NCI-H2029 (cell line): ENCODE measurements at regions not wholly inside any gene's neighbourhood (a gene's known extent, or its start where the extent isn't known, plus 50 kb on each side); places are given as distances from the start of the nearest gene placed in this dataset.
A peak's percentile ranks its signal among the peaks of the same experiment; 100 is the strongest.

Experiments
- DNase-seq: peaks from one replicate; lab custom pipeline; 2025; lab: John Stamatoyannopoulos, UW

- DNase-seq = no peak
Measured at GRCh38 chr2:105621038-105621437, 123.7 kb upstream of the NCK2 start.

- DNase-seq = no peak
Measured at GRCh38 chr2:105618351-105618659, 126.4 kb upstream of the NCK2 start.

GRCh38 chr2:105617631-105618350 is 126.9 kb upstream of the NCK2 start:
- DNase-seq = peak; percentile 63

DNA sequence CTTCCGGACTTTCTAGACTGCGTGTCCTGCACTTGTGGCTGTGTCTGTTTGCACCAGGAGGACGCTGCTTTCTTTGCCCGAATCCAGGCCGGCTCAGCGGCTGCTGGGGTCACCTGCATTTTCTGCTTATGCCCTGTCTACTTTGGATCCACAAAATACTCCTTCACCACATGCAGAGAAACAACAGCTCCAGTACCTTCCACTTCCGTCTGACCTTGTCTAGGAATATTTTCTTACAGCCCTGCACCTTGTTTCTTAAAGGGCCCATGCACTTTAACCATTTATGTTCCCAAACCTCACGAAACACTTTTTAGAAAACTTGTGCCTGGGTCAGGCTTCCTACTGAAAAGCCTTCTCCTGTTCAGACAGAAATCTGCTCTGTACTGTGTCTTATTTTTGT is 129.4 kb upstream of the NCK2 start:
- DNase-seq = no peak

DNA sequence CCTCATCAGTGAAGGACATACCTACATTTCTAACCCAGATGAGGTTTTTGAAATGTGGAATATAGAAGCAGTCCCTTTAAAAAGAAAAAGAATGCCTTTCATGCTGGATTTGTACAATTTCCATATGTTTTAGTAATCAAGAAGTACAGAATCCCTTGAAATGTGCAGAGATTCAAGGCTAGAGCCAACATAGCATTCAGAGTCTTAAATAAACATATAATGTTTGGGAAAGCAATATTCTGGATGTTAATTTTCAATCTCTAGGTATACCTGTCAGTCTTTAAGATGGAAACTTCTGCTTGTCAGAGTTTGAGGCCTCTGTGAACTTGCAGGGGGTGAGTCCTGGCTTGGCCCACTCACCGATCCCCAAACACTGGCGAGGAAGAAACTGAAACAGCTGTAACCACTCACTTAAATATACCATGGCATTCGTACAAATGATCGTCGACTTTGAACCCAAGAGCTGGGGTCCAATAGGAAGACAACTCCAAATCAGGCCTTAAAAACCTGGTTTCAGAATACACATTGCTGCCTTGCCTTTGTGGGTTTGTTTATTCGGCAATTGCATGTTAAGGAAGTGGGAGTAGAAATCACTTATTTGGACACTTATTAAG is 132.8 kb upstream of the NCK2 start:
- DNase-seq = no peak

- no peak for DNase-seq
Measured at GRCh38 chr2:105611333-105611637, 133.4 kb upstream of the NCK2 start.

DNA sequence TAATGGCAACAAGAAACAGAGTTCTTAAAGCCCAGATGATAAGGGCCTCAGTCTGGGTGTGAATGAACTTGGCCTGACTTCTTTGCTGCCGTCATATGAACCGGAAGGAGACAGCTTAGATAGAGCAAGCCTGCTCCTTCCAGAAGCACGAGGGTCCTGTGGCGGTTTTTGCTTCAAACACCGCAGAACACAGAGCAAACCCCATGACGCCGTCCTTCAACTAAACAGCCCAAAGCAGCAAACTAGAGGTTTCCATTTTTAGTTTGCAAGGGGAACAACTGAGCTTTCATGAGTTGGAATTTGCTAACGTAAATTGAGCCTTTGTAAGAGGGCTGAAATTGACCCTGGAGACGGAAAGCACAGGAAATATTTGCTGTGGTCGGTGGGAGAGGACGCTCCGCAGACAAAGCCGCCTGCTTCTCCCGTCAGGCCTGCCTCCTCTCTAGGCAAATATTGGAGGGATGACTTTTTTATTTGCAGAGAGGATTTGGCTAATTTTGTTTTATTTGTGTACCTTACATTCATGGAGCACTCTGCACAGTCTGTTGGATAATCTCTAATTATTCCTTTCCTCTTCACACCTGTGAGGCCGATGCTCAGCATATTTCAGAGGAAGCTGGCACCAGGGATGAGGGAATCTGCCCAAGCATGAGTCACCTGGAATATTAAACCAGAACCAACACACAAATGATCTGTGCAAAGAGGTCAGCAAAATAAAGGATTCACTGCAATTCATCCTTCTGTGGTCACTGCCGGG is 134.0 kb upstream of the NCK2 start:
- DNase-seq = peak; percentile 53

GRCh38 chr2:105609746-105610402 is 134.8 kb upstream of the NCK2 start:
- DNase-seq = no peak

DNA sequence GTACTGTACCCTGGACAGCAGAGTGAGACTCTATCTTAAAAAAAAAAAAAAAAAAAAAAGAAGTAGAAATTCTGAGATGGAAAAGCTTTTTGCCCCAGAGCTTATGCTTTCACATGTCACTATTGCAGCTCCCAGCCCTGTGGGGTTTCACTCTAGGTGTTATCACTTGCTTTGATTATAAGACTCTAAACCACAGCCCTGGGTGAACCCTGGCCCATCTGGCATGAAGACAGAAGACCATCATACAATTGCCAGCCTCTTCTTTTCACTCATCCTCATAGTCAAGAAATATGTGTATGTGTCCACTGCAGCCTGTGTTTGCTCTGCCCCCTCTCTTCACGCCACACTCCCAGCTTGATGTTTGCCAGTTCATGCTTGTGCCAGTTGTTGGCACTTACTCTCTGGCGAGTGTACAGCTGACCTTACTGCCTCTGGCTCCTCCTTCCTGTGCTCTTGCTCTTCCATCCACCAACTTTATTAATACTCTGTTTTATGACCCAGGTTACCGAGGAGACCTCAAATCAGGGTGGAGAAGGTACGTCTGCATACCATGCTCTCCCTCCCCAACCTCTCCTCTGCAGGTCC is 136.7 kb upstream of the NCK2 start:
- peak; percentile 19 for DNase-seq

- DNase-seq = no peak
Measured at GRCh38 chr2:105606081-105606480, 138.6 kb upstream of the NCK2 start.

DNA sequence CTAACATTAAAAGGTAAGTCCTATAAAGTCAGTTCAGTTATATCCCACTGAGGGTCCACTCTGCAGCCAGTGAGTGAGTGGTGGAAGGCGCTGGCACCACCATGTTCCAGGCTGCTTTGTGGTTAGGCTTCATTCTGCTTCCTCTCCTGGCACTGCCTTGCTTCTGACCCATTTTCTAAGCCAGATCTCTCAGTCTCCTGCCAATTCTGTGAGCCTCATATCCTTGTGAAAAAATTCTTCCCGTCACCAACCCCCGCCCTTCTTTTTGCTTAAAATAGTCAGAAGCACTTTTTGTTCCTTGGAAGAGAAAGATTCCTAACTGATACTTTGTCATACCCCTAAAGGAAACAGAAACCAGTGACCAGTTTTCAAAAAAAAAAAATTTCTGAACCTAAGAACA is 139.8 kb upstream of the NCK2 start:
- DNase-seq = no peak

DNA sequence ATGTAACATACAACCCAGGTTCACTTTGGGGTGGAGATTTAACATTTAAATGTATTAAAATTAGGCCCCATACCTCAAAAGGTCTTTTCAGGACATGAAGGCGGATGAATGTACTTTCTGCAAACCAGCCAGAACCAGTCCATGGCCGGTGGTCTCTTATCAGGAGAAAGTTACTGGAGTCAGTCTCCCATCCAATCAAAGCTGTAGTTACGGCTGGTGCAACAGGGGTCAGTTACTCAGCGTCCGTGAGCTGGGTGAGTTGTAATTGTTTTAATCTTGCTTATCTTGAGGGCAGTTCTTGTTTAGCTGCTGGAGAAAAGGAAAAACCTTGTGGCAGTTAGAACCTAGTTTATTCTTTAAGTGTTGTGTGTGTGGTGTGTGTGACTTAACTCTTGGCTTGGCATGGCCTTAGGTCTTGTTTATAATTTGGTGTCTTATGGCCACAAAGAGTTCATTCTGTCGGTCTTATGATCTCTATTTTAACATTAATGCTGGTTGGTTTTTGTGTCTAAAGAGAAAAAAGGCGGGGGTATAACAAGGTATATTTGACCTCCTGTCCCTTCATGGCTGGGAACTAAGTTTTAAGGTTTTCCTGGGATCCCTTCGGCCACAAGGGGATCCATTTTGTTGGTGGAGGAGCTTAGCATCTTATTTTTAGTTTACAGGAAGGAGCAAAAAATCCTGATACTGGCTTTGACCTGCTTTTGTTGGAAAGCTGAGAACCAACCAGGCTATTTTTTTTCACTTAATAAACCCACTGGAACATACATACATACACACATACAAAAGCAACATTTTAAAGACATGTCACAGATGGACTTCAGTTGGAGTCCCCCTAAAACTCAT is 143.5 kb upstream of the NCK2 start:
- no peak for DNase-seq

GRCh38 chr2:105600602-105600948 is 144.1 kb upstream of the NCK2 start:
- DNase-seq = no peak

GRCh38 chr2:105600037-105600442 is 144.7 kb upstream of the NCK2 start:
- DNase-seq = no peak

DNA sequence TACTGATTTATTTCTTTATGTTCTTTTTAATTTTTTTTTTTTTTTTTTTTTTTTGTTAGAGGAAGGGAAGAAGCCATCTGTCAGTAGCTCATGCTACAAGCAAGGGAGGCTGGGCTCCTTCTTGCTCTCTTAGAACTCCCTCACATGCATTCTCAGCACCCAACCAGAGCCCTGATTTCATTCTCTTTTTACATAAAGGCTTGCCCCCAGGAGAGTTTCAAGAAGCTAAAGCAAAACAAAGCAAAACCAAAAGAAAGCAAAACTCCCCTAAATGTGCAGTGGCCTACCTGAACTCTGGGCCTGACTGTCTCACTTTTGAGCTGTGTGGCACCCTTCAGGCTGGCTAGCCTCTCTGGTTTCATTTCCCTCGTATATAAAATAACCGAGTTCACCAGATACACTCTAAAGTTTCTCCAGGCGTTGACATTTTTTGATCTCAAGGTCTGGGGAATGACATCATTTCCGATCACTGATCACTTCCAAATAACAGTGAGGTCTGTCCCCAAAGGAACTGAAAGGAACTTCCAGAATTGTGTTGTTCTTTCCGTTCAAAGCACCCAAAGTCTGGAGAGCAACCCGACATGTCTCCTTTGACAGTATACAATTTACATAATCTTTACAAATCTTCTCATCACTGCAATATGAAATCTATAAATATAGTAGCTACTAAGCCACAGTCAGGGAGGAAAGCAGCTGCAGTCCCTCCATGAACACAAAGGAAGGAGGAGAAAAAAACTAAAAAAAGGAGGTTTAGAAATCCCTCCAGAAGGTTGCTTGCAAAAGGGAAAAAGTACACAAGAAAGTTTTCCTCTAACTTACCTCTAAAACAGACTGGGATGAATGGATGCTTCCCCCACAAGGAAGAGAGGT is 145.6 kb upstream of the NCK2 start:
- no peak for DNase-seq

DNA sequence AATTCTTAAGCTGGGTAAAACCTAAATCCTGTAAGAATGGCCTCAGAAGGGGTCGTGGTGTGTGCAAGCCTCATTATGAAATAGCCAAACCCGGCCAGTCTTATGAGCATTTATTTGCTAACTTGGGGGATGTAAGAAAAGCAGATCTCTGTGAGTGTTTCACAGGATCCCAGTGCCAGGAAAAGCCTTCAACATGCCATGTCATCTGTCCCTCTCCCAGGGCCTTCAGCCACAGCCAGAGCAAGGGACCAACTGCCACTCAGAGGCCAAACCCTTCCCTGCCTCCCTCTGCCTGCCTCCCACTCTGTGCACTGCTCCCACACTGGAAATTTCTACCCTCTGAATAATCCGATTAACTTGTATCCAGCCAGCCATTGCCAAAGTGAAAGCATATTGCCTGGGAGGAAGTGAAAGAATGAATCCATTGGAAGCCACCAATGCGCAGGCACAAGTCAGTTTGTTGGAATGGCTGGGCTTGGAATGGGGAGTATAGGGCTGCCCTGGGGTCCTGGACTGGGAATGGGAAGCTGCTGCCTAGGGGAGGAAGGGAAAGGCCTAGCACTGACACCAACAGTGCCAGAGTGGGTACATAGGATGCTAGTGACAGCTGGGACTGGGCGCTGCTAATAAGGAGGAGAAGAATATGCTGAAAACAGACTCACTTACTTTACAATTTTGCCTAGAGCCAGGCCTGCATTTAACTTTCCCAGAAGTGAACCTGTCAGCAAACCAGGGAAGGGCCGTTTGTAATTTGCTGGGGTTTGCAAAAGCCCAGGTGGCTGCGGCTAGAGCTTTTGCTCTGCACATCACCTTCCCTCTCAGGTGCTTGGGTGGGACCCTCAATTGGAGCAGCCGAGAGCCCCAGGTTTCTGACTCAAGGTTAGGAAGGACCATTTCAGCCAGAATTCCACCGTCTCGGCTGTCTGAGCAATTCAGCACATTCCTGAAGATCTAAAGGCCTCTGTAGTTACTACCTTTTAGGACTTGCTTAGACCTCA is 146.6 kb upstream of the NCK2 start:
- DNase-seq = no peak

GRCh38 chr2:105597011-105597805 is 147.5 kb upstream of the NCK2 start:
- no peak for DNase-seq

DNA sequence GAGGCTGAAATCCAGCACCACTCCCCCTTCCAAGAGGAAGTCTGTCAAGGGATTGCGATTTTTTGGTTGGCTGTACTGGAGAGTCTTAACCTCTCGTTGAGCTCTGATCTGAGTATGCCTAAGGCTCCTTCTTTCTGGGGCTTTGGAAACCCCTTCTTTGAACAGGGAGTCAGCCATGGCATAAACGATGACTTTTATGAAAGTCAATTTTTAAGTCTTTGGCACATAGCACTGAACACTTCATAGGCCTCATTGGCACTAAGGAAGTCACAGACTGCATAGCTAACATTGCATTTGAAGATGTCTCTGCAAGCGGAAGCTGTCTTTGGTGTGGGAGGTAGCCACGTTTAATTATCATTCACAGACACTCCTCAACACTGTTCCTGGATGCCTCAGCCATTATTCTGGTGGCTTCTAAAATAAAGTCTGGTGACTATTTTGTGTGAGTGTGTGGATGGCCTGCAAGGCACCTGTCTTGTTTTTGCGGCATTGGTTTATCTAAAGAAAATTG is 148.2 kb upstream of the NCK2 start:
- DNase-seq = no peak

GRCh38 chr2:105595536-105595935 is 149.2 kb upstream of the NCK2 start:
- no peak for DNase-seq
